K562 (cell line): ENCODE measurements at regions not wholly inside any gene's neighbourhood (a gene's known extent, or its start where the extent isn't known, plus 50 kb on each side); places are given as distances from the start of the nearest gene placed in this dataset.

Source experiments
- ESRRB ChIP-seq: fragments of 250-450 bp; sonication (Bioruptor Pico); IDR thresholded peaks from 2 replicates; pipeline ENCODE4 v1.5.0; 2020; ENCODE audit warnings: mild to moderate bottlenecking, moderate library complexity, borderline replicate concordance
- SRSF3 ChIP-seq: fragments of 200-400 bp; formaldehyde crosslinking; IDR thresholded peaks from 2 replicates; pipeline ENCODE4 v1.6.1; 2016; ENCODE audit warnings: mild to moderate bottlenecking, low read length, moderate library complexity; ENCODE audit not compliant: insufficient read depth
- TOE1 ChIP-seq, 2 experiments: fragments of 450-650 bp in 1 of 2; sonication (generic) in 1 of 2; formaldehyde crosslinking in 1 of 2; IDR thresholded peaks; 2 replicates each; pipeline versions ENCODE4 v1.7.1 to v1.8.0; 2016 to 2022; ENCODE audit warnings: borderline replicate concordance in 2 of 2, mild to moderate bottlenecking in 2 of 2, antibody characterized with exemption in 1 of 2, inconsistent platforms in 1 of 2, low read depth in 1 of 2, missing genetic modification reagents in 1 of 2, moderate library complexity in 1 of 2
- ZNF134 ChIP-seq: fragments of 250-450 bp; sonication (Bioruptor Pico); conservative IDR thresholded peaks from 2 replicates; pipeline ENCODE4 v1.4.0; 2020
- ZNF274 ChIP-seq: IDR thresholded peaks from 2 replicates; pipeline ENCODE4 v1.6.1; 2011; ENCODE audit warnings: low read depth, mild to moderate bottlenecking, low read length, moderate library complexity, borderline replicate concordance
- TF ChIP-seq, protein P1 (sequence below): fragments of 250-450 bp; sonication (Bioruptor Pico); IDR thresholded peaks from 2 replicates; pipeline ENCODE4 v1.4.0; 2020; ENCODE audit warnings: mild to moderate bottlenecking
- TF ChIP-seq, protein P2 (sequence below): sonication (generic); formaldehyde crosslinking; IDR thresholded peaks from 2 replicates; pipeline ENCODE4 v1.9.0; 2022; ENCODE audit warnings: mild to moderate bottlenecking, missing genetic modification reagents

DNA sequence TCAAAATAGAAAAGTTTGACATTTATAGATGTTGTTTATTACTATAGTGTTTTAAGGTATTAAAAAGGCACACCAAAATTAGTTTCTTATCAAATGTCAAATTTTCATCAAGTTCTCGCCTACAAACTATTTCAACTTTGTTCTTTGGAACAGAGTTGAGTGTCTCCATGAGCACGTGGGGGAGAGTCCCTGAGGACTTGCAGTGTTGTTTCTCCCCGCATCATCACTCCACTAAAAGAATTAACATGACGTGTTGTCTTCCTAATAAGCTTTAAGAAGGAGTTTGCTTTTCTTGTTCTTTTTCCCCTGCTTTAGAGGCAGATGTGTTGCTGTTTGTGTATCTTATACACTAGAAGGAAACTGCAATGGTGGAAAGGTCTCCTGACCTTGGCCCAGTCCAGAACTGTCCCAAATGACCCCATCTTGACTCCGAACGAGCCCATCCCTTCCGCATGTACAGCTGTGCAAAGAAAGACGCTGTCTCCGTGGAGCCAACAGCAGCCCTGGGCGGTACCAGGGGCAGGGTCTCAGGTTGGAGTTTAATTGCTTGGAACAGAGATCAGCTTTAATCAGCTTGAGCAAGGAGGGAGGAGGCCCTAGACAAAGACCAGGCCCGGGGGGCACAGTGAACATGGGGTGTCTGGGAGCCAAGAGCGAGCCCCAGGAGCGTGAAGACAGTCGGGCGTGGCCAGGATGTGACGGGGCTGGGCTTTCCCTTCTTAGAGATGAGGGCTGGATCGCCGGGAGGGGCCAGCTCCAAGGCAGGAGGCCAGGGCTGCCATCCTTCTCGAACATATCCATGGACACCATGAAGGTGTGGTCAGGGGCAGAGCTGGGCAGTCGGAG lies 215.4 kb upstream of the RTL1 start (continued):
- no peak for TF ChIP-seq ZNF274
- no peak for TF ChIP-seq SRSF3
- TF ChIP-seq, protein P1, sequence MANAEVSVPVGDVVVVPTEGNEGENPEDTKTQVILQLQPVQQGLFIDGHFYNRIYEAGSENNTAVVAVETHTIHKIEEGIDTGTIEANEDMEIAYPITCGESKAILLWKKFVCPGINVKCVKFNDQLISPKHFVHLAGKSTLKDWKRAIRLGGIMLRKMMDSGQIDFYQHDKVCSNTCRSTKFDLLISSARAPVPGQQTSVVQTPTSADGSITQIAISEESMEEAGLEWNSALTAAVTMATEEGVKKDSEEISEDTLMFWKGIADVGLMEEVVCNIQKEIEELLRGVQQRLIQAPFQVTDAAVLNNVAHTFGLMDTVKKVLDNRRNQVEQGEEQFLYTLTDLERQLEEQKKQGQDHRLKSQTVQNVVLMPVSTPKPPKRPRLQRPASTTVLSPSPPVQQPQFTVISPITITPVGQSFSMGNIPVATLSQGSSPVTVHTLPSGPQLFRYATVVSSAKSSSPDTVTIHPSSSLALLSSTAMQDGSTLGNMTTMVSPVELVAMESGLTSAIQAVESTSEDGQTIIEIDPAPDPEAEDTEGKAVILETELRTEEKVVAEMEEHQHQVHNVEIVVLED, result no peak
- TF ChIP-seq ESRRB (CRISPR knock-in tag), result no peak
- no peak for TF ChIP-seq ZNF134 (CRISPR knock-in tag)
- TF ChIP-seq, protein P2, sequence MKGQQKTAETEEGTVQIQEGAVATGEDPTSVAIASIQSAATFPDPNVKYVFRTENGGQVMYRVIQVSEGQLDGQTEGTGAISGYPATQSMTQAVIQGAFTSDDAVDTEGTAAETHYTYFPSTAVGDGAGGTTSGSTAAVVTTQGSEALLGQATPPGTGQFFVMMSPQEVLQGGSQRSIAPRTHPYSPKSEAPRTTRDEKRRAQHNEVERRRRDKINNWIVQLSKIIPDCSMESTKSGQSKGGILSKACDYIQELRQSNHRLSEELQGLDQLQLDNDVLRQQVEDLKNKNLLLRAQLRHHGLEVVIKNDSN (CRISPR knock-in tag), result no peak
- TF ChIP-seq TOE1 (IDR thresholded peaks at IDR 0.05; ENCODE audit: borderline replicate concordance), result no peak
- TF ChIP-seq TOE1 (CRISPR knock-in tag; IDR thresholded peaks at IDR 0.05; ENCODE audit: borderline replicate concordance, low read depth), result no peak
